HEK293T (cell line): ENCODE measurements at regions not wholly inside any gene's neighbourhood (a gene's known extent, or its start where the extent isn't known, plus 50 kb on each side); places are given as distances from the start of the nearest gene placed in this dataset.

Source experiments
- ARNT ChIP-seq: fragments of 450-650 bp; IDR thresholded peaks from 2 replicates; pipeline ENCODE4 v1.6.1; 2017; ENCODE audit warnings: mild to moderate bottlenecking
- BHLHE40 ChIP-seq: fragments of 450-650 bp; IDR thresholded peaks from 2 replicates; pipeline ENCODE4 v1.6.1; 2016; ENCODE audit warnings: mild to moderate bottlenecking, moderate library complexity, borderline replicate concordance
- FOXA1 ChIP-seq: fragments of 450-650 bp; IDR thresholded peaks from 2 replicates; pipeline ENCODE4 v1.6.1; 2016; ENCODE audit warnings: mild to moderate bottlenecking
- FOXK2 ChIP-seq: fragments of 450-650 bp; IDR thresholded peaks from 2 replicates; pipeline ENCODE4 v1.6.1; 2016; ENCODE audit warnings: mild to moderate bottlenecking
- L3MBTL2 ChIP-seq: fragments of 450-650 bp; conservative IDR thresholded peaks from 2 replicates; pipeline ENCODE4 v1.6.1; 2016; ENCODE audit warnings: mild to moderate bottlenecking
- LEF1 ChIP-seq: fragments of 450-650 bp; IDR thresholded peaks from 2 replicates; pipeline ENCODE4 v1.6.1; 2017; ENCODE audit warnings: mild to moderate bottlenecking, borderline replicate concordance
- NFRKB ChIP-seq: fragments of 450-650 bp; IDR thresholded peaks from 2 replicates; pipeline ENCODE4 v1.6.1; 2016; ENCODE audit warnings: mild to moderate bottlenecking, moderate library complexity
- SP1 ChIP-seq: fragments of 450-650 bp; IDR thresholded peaks from 2 replicates; pipeline ENCODE4 v1.6.1; 2017
- ZNF384 ChIP-seq: fragments of 450-650 bp; IDR thresholded peaks from 2 replicates; pipeline ENCODE4 v1.6.1; 2016
- TF ChIP-seq, protein P1 (sequence below): fragments of 450-650 bp; IDR thresholded peaks from 2 replicates; pipeline ENCODE4 v1.6.1; 2016

DNA sequence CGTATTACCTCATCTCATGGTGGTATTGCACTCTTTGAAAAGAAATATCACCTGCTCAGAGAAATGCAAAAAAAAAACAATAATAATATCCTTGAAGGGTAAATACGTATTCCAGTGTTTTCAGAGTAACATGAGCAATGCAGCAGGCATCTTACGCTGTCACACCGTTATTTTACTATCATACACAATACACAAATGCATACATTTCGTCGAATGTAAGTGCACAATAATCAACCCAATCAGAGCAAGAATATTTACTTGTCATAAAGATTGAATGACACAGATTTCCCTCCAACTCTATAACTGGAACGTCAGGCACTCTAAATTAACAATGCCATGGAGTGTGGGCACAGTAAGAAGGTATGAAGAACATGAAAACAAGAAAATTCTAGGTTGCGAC is 1050.1 kb downstream of the PLA2G4A start:
- TF ChIP-seq FOXK2: no peak
- TF ChIP-seq SP1: no peak
- TF ChIP-seq L3MBTL2: no peak
- TF ChIP-seq ARNT: no peak
- no peak for TF ChIP-seq FOXA1
- TF ChIP-seq ZNF384: no peak
- TF ChIP-seq LEF1: no peak
- TF ChIP-seq BHLHE40: no peak
- no peak for TF ChIP-seq NFRKB
- TF ChIP-seq, protein P1, sequence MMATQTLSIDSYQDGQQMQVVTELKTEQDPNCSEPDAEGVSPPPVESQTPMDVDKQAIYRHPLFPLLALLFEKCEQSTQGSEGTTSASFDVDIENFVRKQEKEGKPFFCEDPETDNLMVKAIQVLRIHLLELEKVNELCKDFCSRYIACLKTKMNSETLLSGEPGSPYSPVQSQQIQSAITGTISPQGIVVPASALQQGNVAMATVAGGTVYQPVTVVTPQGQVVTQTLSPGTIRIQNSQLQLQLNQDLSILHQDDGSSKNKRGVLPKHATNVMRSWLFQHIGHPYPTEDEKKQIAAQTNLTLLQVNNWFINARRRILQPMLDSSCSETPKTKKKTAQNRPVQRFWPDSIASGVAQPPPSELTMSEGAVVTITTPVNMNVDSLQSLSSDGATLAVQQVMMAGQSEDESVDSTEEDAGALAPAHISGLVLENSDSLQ: no peak
